ENCODE measurements at regions not wholly inside any gene's neighbourhood (a gene's known extent, or its start where the extent isn't known, plus 50 kb on each side); places are given as distances from the start of the nearest gene placed in this dataset.

GRCh38 chr12:85693093-85693665 is 143.0 kb downstream of the RASSF9 start:
- DNase-seq: no peak

GRCh38 chr12:85695097-85695715 is 141.0 kb downstream of the RASSF9 start:
- DNase-seq: no peak

- no peak for DNase-seq
These were observed 139.2 kb downstream of the RASSF9 start for GRCh38 chr12:85697003-85697402.

- no peak for DNase-seq
These were observed 137.3 kb downstream of the RASSF9 start for GRCh38 chr12:85698937-85699336.

- DNase-seq: no peak
These were observed 127.4 kb downstream of the RASSF9 start for GRCh38 chr12:85708775-85709174.

- DNase-seq: no peak
These were observed 124.3 kb downstream of the RASSF9 start for GRCh38 chr12:85711735-85712390.

GRCh38 chr12:85713373-85713772 is 122.8 kb downstream of the RASSF9 start:
- DNase-seq: no peak

- DNase-seq: no peak
These were observed 121.8 kb downstream of the RASSF9 start for GRCh38 chr12:85714425-85714824.

GRCh38 chr12:85720308-85721033 is 115.7 kb downstream of the RASSF9 start:
- no peak for DNase-seq

GRCh38 chr12:85725991-85726390 is 110.2 kb downstream of the RASSF9 start:
- no peak for DNase-seq

- no peak for DNase-seq
These were observed 102.9 kb downstream of the RASSF9 start for GRCh38 chr12:85733221-85733840.

- no peak for DNase-seq
These were observed 102.2 kb downstream of the RASSF9 start for GRCh38 chr12:85733984-85734383.

- no peak for DNase-seq
These were observed 96.0 kb downstream of the RASSF9 start for GRCh38 chr12:85740186-85740585.

- DNase-seq: no peak
These were observed 95.2 kb downstream of the RASSF9 start for GRCh38 chr12:85741046-85741445.

GRCh38 chr12:85747941-85748495 is 88.2 kb downstream of the RASSF9 start:
- DNase-seq: no peak
